GM12878 (cell line): ENCODE measurements at regions not wholly inside any gene's neighbourhood (a gene's known extent, or its start where the extent isn't known, plus 50 kb on each side); places are given as distances from the start of the nearest gene placed in this dataset.
A peak's percentile ranks its signal among the peaks of the same experiment; 100 is the strongest.

Experiments used
- BCLAF1 ChIP-seq: fragments of 450-650 bp; IDR thresholded peaks from 2 replicates; pipeline ENCODE4 v1.6.1; 2017; ENCODE audit warnings: antibody characterized with exemption, mild to moderate bottlenecking, moderate library complexity
- CREB1 ChIP-seq: IDR thresholded peaks from 2 replicates; pipeline ENCODE4 v1.6.1; 2012; ENCODE audit warnings: low read depth, mild to moderate bottlenecking, inconsistent platforms
- CUX1 ChIP-seq: IDR thresholded peaks from 2 replicates; pipeline ENCODE4 v1.6.1; 2012; ENCODE audit warnings: improper control_type of control experiment, low read depth, low read length; ENCODE audit not compliant: insufficient replicate concordance
- ETV6 ChIP-seq, 2 experiments: fragments of 450-650 bp in 1 of 2; IDR thresholded peaks in 1 of 2; conservative IDR thresholded peaks in 1 of 2; 2 replicates each; pipeline ENCODE4 v1.6.1; 2014; ENCODE audit warnings: antibody characterized with exemption in 1 of 2, borderline replicate concordance in 1 of 2, low read depth in 1 of 2, mild to moderate bottlenecking in 1 of 2, moderate library complexity in 1 of 2
- GABPA ChIP-seq: IDR thresholded peaks from 2 replicates; pipeline ENCODE4 v1.6.1; 2014; ENCODE audit warnings: antibody characterized with exemption, low read depth, mild to moderate bottlenecking, inconsistent platforms
- JUND ChIP-seq: IDR thresholded peaks from 2 replicates; pipeline ENCODE4 v1.6.1; 2012; ENCODE audit warnings: low read depth, mild to moderate bottlenecking, low read length, improper control_type of control experiment, moderate library complexity
- MYC ChIP-seq: IDR thresholded peaks from 2 replicates; pipeline ENCODE4 v1.6.1; 2011; ENCODE audit warnings: mild to moderate bottlenecking, low read length, moderate library complexity, inconsistent platforms; ENCODE audit not compliant: insufficient read depth, insufficient replicate concordance, insufficient read length, severe bottlenecking
- NR2F1 ChIP-seq: fragments of 450-650 bp; conservative IDR thresholded peaks from 2 replicates; pipeline ENCODE4 v1.6.1; 2017; ENCODE audit warnings: mild to moderate bottlenecking
- POU2F2 ChIP-seq: IDR thresholded peaks from 3 replicates; pipeline ENCODE4 v1.6.1; 2011; ENCODE audit warnings: low read depth, mild to moderate bottlenecking, low read length, borderline replicate concordance
- REST ChIP-seq: IDR thresholded peaks from 2 replicates; pipeline ENCODE4 v1.6.1; 2012; ENCODE audit warnings: mild to moderate bottlenecking, low read depth, low read length
- SPI1 ChIP-seq: IDR thresholded peaks from 2 replicates; pipeline ENCODE4 v1.6.1; 2011; ENCODE audit warnings: low read depth, mild to moderate bottlenecking, low read length, moderate library complexity, borderline replicate concordance; ENCODE audit not compliant: insufficient read depth
- TCF7 ChIP-seq: IDR thresholded peaks from 2 replicates; pipeline ENCODE4 v1.6.1; 2014; ENCODE audit warnings: antibody characterized with exemption, borderline replicate concordance
- USF1 ChIP-seq: IDR thresholded peaks from 2 replicates; pipeline ENCODE4 v1.6.1; 2011; ENCODE audit warnings: borderline replicate concordance, low read depth, mild to moderate bottlenecking, moderate library complexity, mixed read lengths, low read length; ENCODE audit not compliant: insufficient read depth; ENCODE audit errors: extremely low read length

- TF ChIP-seq TCF7 (peak; percentile 29; the same call in 1 of the 2 replicates), ETV6 (conservative IDR thresholded peaks at IDR 0.05 in 1 of 2, IDR thresholded peaks at IDR 0.05 in 1 of 2; ENCODE audit: borderline replicate concordance in 1 of 2, low read depth in 1 of 2) (peak in 1 of 2 experiments; percentile 61; a peak in 2 of 4 replicates), GABPA (no peak), REST (no peak), JUND (peak; percentile 75), CUX1 (peak; percentile 56), NR2F1 (peak; percentile 66), SPI1 (peak; percentile 66; the same call in 1 of the 2 replicates), CREB1 (peak; percentile 83), MYC (no peak), BCLAF1 (no peak), USF1 (no peak), POU2F2 (peak; percentile 76; the same call in 1 of the 3 replicates)
These were observed 89.2 kb upstream of the PRLR start (continued) for GRCh38 chr5:35319333-35320002.
